K562 (cell line): ENCODE measurements at regions not wholly inside any gene's neighbourhood (a gene's known extent, or its start where the extent isn't known, plus 50 kb on each side); places are given as distances from the start of the nearest gene placed in this dataset.
"Not testable (repeated sequence)": the region's sequence is repeated elsewhere in the genome, so short reads cannot be mapped to it uniquely, and the experiment has no call there.

Experiments used
- ATAC-seq: fragments of 200-7000 bp; cut with Tn5 transposase; 3 replicates; pipeline ENCODE4 v1.9.1; 2020; ENCODE audit warnings: moderate library complexity
- BruUV-seq: library from RNA; stranded (reverse); fragments of 400-500 nt; replicated peaks from 2 replicates; lab custom pipeline; 2021; lab: Mats Ljungman, UMichigan
- CTCF ChIA-PET: fragments of 300-600 bp; formaldehyde crosslinking; extraction: SDS; loops from one replicate; lab custom pipeline; 2021; ENCODE audit warnings: low intra/inter-chr PET ratio; lab: Yijun Ruan, JAX
- POLR2A ChIA-PET: fragments of 300-600, 350-650 bp; sonication (Branson Sonifier 250); formaldehyde crosslinking; extraction: SDS; loops from one replicate; lab custom pipeline; 2021; ENCODE audit warnings: antibody characterized with exemption, inconsistent platforms; lab: Yijun Ruan, JAX
- DNase-seq, 4 experiments: peaks; one replicate each; pipeline versions ENCODE4 v3.0.0 to v3.0.0-alpha.2; 2011 to 2018; ENCODE audit warnings: low spot score in 3 of 4, mixed read lengths in 3 of 4; ENCODE audit errors: extremely low read depth in 1 of 4
- FAIRE-seq: peaks from 2 replicates; lab custom pipeline; 2011; peaks lifted over from hg19 to GRCh38; lab: Jason Lieb, UNC
- H2AFZ ChIP-seq: 2 replicates; pipeline ENCODE4 v1.6.0; 2011; ENCODE audit warnings: low read depth, low read length, control low read depth, inconsistent platforms
- H3K27ac ChIP-seq: fragments of 200-600 bp; 3 replicates; pipeline ENCODE4 v1.8.0; 2011; ENCODE audit warnings: low read depth, mild to moderate bottlenecking, control low read depth, inconsistent platforms, low read length, moderate library complexity, mixed read lengths; ENCODE audit errors: extremely low read depth
- H3K27me3 ChIP-seq, 2 experiments: fragments of 300-600 bp in 1 of 2; 2 replicates in 1 of 2; 3 replicates in 1 of 2; pipeline versions ENCODE4 v1.6.0 to v1.8.0; 2011; ENCODE audit warnings: inconsistent platforms in 2 of 2, low read length in 2 of 2, mild to moderate bottlenecking in 1 of 2, mixed read lengths in 1 of 2, moderate library complexity in 1 of 2; ENCODE audit not compliant: control insufficient read depth in 2 of 2, insufficient read depth in 2 of 2
- H3K36me3 ChIP-seq: fragments of 300-600 bp; 3 replicates; pipeline ENCODE4 v1.8.0; 2011; ENCODE audit warnings: mild to moderate bottlenecking, low read length, inconsistent platforms; ENCODE audit not compliant: control insufficient read depth, insufficient read depth
- H3K4me1 ChIP-seq, 2 experiments: fragments of 200-600 bp in 1 of 2; replicated peaks in 1 of 2; 2 replicates in 1 of 2; 3 replicates in 1 of 2; pipeline versions ENCODE4 v1.5.1 to v1.8.0; 2011; ENCODE audit warnings: inconsistent platforms in 2 of 2, low read length in 2 of 2, mild to moderate bottlenecking in 1 of 2, mixed read lengths in 1 of 2, moderate library complexity in 1 of 2; ENCODE audit not compliant: control insufficient read depth in 2 of 2, insufficient read depth in 2 of 2
- H3K4me2 ChIP-seq: 2 replicates; pipeline ENCODE4 v1.6.1; 2011; ENCODE audit warnings: low read length, control low read depth, inconsistent platforms, mixed read lengths; ENCODE audit not compliant: insufficient read depth
- H3K4me3 ChIP-seq: fragments of 200-600 bp; sonication (generic), shearing (Covaris generic); 2 replicates; pipeline ENCODE4 v1.5.1; 2016; ENCODE audit warnings: control low read depth, inconsistent platforms
- H3K79me2 ChIP-seq: fragments of 200-600 bp; 3 replicates; pipeline ENCODE4 v1.8.0; 2011; ENCODE audit warnings: low read length, inconsistent platforms; ENCODE audit not compliant: control insufficient read depth, insufficient read depth
- H3K9ac ChIP-seq, 2 experiments: 2 replicates each; pipeline versions ENCODE4 v1.6.0 to v1.6.1; 2011; ENCODE audit warnings: low read depth in 2 of 2, low read length in 2 of 2, control low read depth in 1 of 2, inconsistent platforms in 1 of 2, mild to moderate bottlenecking in 1 of 2, mixed read lengths in 1 of 2; ENCODE audit not compliant: insufficient read depth in 1 of 2
- H3K9me1 ChIP-seq: one replicate; pipeline ENCODE4 v1.6.0; 2011; ENCODE audit warnings: inconsistent platforms, mild to moderate bottlenecking, low read length, moderate library complexity; ENCODE audit not compliant: control insufficient read depth, insufficient read depth
- H3K9me3 ChIP-seq: replicated peaks from 2 replicates; pipeline ENCODE4 v1.5.1; 2011; ENCODE audit warnings: low read depth, low read length, inconsistent platforms; ENCODE audit not compliant: control insufficient read depth, insufficient read depth
- H4K20me1 ChIP-seq: replicated peaks from 2 replicates; pipeline ENCODE4 v1.6.1; 2011; ENCODE audit warnings: low read length, inconsistent platforms, mixed read lengths; ENCODE audit not compliant: control insufficient read depth, insufficient read depth
- BRCA1 ChIP-seq, 2 experiments: fragments of 450-650 bp in 1 of 2; sonication (generic) in 1 of 2; formaldehyde crosslinking in 1 of 2; IDR thresholded peaks; 2 replicates each; pipeline versions ENCODE4 v1.5.0 to v1.6.1; 2017 to 2020; ENCODE audit warnings: mild to moderate bottlenecking in 1 of 2, missing genetic modification reagents in 1 of 2
- MAFK ChIP-seq: IDR thresholded peaks from 2 replicates; pipeline ENCODE4 v1.6.1; 2011; ENCODE audit warnings: low read length, improper control_type of control experiment
- NFE2L1 ChIP-seq: fragments of 450-650 bp; IDR thresholded peaks from 2 replicates; pipeline ENCODE4 v1.6.1; 2016; ENCODE audit warnings: missing genetic modification characterization, low read depth, mild to moderate bottlenecking, missing compliant biosample characterization, moderate library complexity, borderline replicate concordance
- POLR2H ChIP-seq: IDR thresholded peaks from 2 replicates; pipeline ENCODE4 v1.6.1; 2016; ENCODE audit warnings: missing genetic modification characterization, low read depth, mild to moderate bottlenecking, control low read depth, missing compliant biosample characterization, moderate library complexity
- TAF15 ChIP-seq: fragments of 200-400 bp; formaldehyde crosslinking; IDR thresholded peaks from 2 replicates; pipeline ENCODE4 v1.6.1; 2017; ENCODE audit warnings: mild to moderate bottlenecking, low read depth, low read length, moderate library complexity
- TEAD2 ChIP-seq: fragments of 450-650 bp; IDR thresholded peaks from 2 replicates; pipeline ENCODE4 v1.6.1; 2016; ENCODE audit warnings: missing genetic modification characterization, control low read depth, missing compliant biosample characterization
- ZSCAN32 ChIP-seq: fragments of 450-650 bp; formaldehyde crosslinking; IDR thresholded peaks from 2 replicates; pipeline ENCODE4 v1.4.0; 2020; ENCODE audit warnings: mild to moderate bottlenecking, moderate library complexity
- WGBS: fragments of 100-300 bp; shearing (Covaris generic); methylation state at CpG from one replicate; pipeline ENCODE4 v1.1.6; 2016; ENCODE audit warnings: low coverage, mixed read lengths; ENCODE audit not compliant: insufficient coverage; ENCODE audit errors: missing lambda C conversion rate; 5-methylcytosine and 5-hydroxymethylcytosine counted together
- in situ Hi-C: fragments of 300-500 bp; cut with MboI; formaldehyde crosslinking; loops from 4 replicates; pipeline ENCODE4 v1.15.0; 2018; ENCODE audit warnings: inconsistent platforms, mixed read lengths
- intact Hi-C: fragments of 100-400 bp; cut with micrococcal nuclease; formaldehyde crosslinking; loops from 2 replicates; pipeline ENCODE4 v1.14.2; 2022
- TF ChIP-seq, protein P1 (sequence below), 2 experiments: IDR thresholded peaks; 2 replicates each; pipeline ENCODE4 v1.6.1; 2011; ENCODE audit warnings: borderline replicate concordance in 1 of 2, control low read depth in 1 of 2, low read depth in 1 of 2, low read length in 1 of 2, mild to moderate bottlenecking in 1 of 2, mixed read lengths in 1 of 2, moderate library complexity in 1 of 2; ENCODE audit not compliant: insufficient read depth in 1 of 2, insufficient read length in 1 of 2, poor library complexity in 1 of 2, severe bottlenecking in 1 of 2; ENCODE audit errors: extremely low read depth in 1 of 2
- TF ChIP-seq, protein P2 (sequence below): fragments of 250-450 bp; sonication (Bioruptor Pico); IDR thresholded peaks from 2 replicates; pipeline ENCODE4 v1.8.0; 2022; ENCODE audit warnings: moderate library complexity, mild to moderate bottlenecking, inconsistent platforms
- TF ChIP-seq, protein P3 (sequence below): conservative IDR thresholded peaks from 2 replicates; pipeline ENCODE4 v1.6.1; 2011; ENCODE audit warnings: low read depth, mild to moderate bottlenecking, low read length; ENCODE audit not compliant: control insufficient read depth
- TF ChIP-seq, protein P4 (sequence below): fragments of 450-650 bp; IDR thresholded peaks from 2 replicates; pipeline ENCODE4 v1.6.1; 2016; ENCODE audit warnings: missing biosample characterization, missing genetic modification characterization

DNA sequence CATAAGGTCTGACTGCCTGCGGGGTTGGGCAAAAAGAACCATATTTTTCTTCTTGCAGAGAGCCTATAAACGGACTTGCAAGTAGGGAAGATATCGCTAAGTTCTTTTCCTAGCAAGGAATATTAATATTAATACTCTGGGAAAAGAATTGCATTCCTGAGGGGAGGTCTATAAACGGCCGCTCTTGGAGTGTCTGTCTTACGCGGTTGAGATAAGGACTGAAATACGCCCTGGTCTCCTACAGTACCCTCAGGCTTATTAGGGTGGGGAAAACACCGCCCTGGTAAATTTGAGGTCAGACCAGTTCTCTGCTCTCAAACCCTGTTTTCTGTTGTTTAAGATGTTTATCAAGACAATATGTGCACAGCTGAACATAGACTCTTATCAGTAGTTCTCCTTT is 349.3 kb downstream of the NAF1 start:
- H3K4me3 ChIP-seq, H3K9me1 ChIP-seq, H3K36me3 ChIP-seq, in situ Hi-C loops, DNase-seq, H3K79me2 ChIP-seq, H4K20me1 ChIP-seq, H3K4me1 ChIP-seq, CTCF ChIA-PET, H3K9me3 ChIP-seq, H3K27me3 ChIP-seq, intact Hi-C loops, FAIRE-seq, H3K9ac ChIP-seq, H3K4me2 ChIP-seq, POLR2A ChIA-PET, H2AFZ ChIP-seq, ATAC-seq, H3K27ac ChIP-seq, BruUV-seq: not testable (repeated sequence)
- WGBS: 2% methylated on average over 9 of the region's 9 CpGs

DNA sequence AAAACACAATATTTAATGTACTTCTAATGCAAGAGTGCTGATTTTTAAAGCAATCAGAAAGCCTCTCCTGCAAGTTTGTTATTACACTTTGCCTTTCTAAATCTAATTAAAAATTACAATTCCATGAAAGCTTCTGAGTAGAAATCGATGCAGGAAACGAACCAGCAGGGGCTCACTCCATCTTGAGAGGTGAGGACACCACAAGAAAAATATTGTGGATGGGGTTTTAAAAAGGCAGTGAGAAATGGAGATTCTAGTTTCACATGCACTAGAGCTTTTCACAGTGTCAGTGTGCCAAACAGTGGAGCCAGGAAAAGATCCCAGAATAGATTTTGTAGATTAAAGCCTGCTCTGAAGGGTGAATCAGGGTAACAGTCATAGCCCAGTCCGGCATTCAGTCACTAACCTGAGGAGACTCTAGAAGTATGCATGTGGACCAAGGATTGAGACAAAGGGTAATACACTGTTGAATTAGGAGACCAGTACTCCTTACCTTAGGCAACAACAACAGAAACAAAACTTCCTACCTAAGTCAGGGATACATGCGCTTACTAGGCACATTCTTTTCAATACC is 362.3 kb downstream of the NAF1 start:
- Histone ChIP-seq H4K20me1 (no peaks in the 10 kb centered on the region), H3K27me3 (no peaks in the 10 kb centered on the region), H3K4me1 (no peaks in the 10 kb centered on the region), H3K9me1 (no peaks in the 10 kb centered on the region), H3K27ac (no peak overlapping the region), H3K4me2 (no peak overlapping the region), H3K4me3 (no peak overlapping the region), H3K36me3 (no peaks in the 10 kb centered on the region), H3K9ac (no peak overlapping the region), H3K79me2 (no peaks in the 10 kb centered on the region), H2AFZ (no peak overlapping the region), H3K9me3 (no peaks in the 10 kb centered on the region)
- ATAC-seq (no peak), DNase-seq (no peak), FAIRE-seq (no peak)
- BruUV-seq: no TSS peak
- intact Hi-C loops (no loop called here), in situ Hi-C loops (no loop called here)
- POLR2A ChIA-PET: no interaction called here
- 0% methylated on average over 4 of the region's 4 CpGs for WGBS
- CTCF ChIA-PET: no interaction called here
- TF ChIP-seq POLR2H (no peak), NFE2L1 (tag) (no peak), ZSCAN32 (CRISPR knock-in tag) (no peak), TEAD2 (no peak), MAFK (no peak), TAF15 (no peak), BRCA1 (IDR thresholded peaks at IDR 0.05) (no peak), BRCA1 (CRISPR knock-in tag; IDR thresholded peaks at IDR 0.05) (no peak)
- TF ChIP-seq, protein P1, sequence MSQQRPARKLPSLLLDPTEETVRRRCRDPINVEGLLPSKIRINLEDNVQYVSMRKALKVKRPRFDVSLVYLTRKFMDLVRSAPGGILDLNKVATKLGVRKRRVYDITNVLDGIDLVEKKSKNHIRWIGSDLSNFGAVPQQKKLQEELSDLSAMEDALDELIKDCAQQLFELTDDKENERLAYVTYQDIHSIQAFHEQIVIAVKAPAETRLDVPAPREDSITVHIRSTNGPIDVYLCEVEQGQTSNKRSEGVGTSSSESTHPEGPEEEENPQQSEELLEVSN (IDR thresholded peaks at IDR 0.05; ENCODE audit: borderline replicate concordance in 1 of 2, extremely low read depth in 1 of 2, insufficient read depth in 1 of 2, insufficient read length in 1 of 2, low read depth in 1 of 2, low read length in 1 of 2, poor library complexity in 1 of 2, severe bottlenecking in 1 of 2): no peak
- TF ChIP-seq, protein P2, sequence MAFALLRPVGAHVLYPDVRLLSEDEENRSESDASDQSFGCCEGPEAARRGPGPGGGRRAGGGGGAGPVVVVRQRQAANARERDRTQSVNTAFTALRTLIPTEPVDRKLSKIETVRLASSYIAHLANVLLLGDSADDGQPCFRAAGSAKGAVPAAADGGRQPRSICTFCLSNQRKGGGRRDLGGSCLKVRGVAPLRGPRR (CRISPR knock-in tag): no peak
- TF ChIP-seq, protein P3, sequence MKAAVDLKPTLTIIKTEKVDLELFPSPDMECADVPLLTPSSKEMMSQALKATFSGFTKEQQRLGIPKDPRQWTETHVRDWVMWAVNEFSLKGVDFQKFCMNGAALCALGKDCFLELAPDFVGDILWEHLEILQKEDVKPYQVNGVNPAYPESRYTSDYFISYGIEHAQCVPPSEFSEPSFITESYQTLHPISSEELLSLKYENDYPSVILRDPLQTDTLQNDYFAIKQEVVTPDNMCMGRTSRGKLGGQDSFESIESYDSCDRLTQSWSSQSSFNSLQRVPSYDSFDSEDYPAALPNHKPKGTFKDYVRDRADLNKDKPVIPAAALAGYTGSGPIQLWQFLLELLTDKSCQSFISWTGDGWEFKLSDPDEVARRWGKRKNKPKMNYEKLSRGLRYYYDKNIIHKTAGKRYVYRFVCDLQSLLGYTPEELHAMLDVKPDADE: no peak
- TF ChIP-seq, protein P4, sequence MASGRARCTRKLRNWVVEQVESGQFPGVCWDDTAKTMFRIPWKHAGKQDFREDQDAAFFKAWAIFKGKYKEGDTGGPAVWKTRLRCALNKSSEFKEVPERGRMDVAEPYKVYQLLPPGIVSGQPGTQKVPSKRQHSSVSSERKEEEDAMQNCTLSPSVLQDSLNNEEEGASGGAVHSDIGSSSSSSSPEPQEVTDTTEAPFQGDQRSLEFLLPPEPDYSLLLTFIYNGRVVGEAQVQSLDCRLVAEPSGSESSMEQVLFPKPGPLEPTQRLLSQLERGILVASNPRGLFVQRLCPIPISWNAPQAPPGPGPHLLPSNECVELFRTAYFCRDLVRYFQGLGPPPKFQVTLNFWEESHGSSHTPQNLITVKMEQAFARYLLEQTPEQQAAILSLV (tag): no peak
